LNCaP clone FGC (cell line): ENCODE measurements at regions not wholly inside any gene's neighbourhood (a gene's known extent, or its start where the extent isn't known, plus 50 kb on each side); places are given as distances from the start of the nearest gene placed in this dataset.

ENCODE experiments used
- DNase-seq: peaks from one replicate; pipeline ENCODE4 v3.0.0-alpha.2; 2011; ENCODE audit warnings: low read depth
- H3K4me3 ChIP-seq: 2 replicates; pipeline ENCODE4 v1.5.1; 2011; ENCODE audit warnings: mild to moderate bottlenecking, low read depth, low read length, control low read depth
- CTCF ChIP-seq: IDR thresholded peaks from 2 replicates; pipeline ENCODE4 v1.5.1; 2012; ENCODE audit warnings: mild to moderate bottlenecking; ENCODE audit not compliant: control insufficient read depth, insufficient read depth; ENCODE audit errors: extremely low read depth

GRCh38 chr9:12212860-12213259, 480.3 kb upstream of the TYRP1 start:
- DNase-seq, result no peak
- H3K4me3 ChIP-seq, result no peak overlapping the region
- TF ChIP-seq CTCF, result no peak

GRCh38 chr9:12221470-12221869, 471.7 kb upstream of the TYRP1 start:
- no peak overlapping the region for H3K4me3 ChIP-seq
- no peak for TF ChIP-seq CTCF
- DNase-seq, result no peak

- DNase-seq, result no peak
- TF ChIP-seq CTCF, result no peak
- H3K4me3 ChIP-seq, result no peak overlapping the region
Observed at GRCh38 chr9:12224449-12224848, 468.7 kb upstream of the TYRP1 start.

GRCh38 chr9:12230708-12231107, 462.5 kb upstream of the TYRP1 start:
- no peak for DNase-seq
- H3K4me3 ChIP-seq, result no peak overlapping the region
- no peak for TF ChIP-seq CTCF

GRCh38 chr9:12231832-12232231, 461.4 kb upstream of the TYRP1 start:
- H3K4me3 ChIP-seq, result no peak overlapping the region
- no peak for TF ChIP-seq CTCF
- no peak for DNase-seq

GRCh38 chr9:12232836-12233235, 460.3 kb upstream of the TYRP1 start:
- H3K4me3 ChIP-seq, result no peak overlapping the region
- no peak for TF ChIP-seq CTCF
- no peak for DNase-seq

- TF ChIP-seq CTCF, result no peak
- H3K4me3 ChIP-seq, result no peak overlapping the region
- no peak for DNase-seq
Observed at GRCh38 chr9:12253941-12254340, 439.2 kb upstream of the TYRP1 start.
